ENCODE measurements at regions not wholly inside any gene's neighbourhood (a gene's known extent, or its start where the extent isn't known, plus 50 kb on each side); places are given as distances from the start of the nearest gene placed in this dataset.
"Not testable (repeated sequence)": the region's sequence is repeated elsewhere in the genome, so short reads cannot be mapped to it uniquely, and the experiment has no call there.

GRCh38 chr3:197459571-197459970, 96.2 kb downstream of the BDH1 start:
- DNase-seq (ENCODE audit: low read depth in 1 of 2, low spot score in 2 of 2); H3K36me3 ChIP-seq; H3K9me3 ChIP-seq (replicated peaks); H3K27me3 ChIP-seq (replicated peaks); H3K4me3 ChIP-seq; H3K27ac ChIP-seq: not testable (repeated sequence)
- peaks cover 36% of the 10 kb centered on the region for H3K4me1 ChIP-seq (replicated peaks)

GRCh38 chr3:197458906-197459470, 96.8 kb downstream of the BDH1 start:
- no peak for DNase-seq (ENCODE audit: low read depth in 1 of 2, low spot score in 2 of 2)
- H3K27me3 ChIP-seq (replicated peaks): no peaks in the 10 kb centered on the region
- H3K4me1 ChIP-seq (replicated peaks): peaks cover 36% of the 10 kb centered on the region
- H3K36me3 ChIP-seq: no peaks in the 10 kb centered on the region
- H3K9me3 ChIP-seq (replicated peaks): no peaks in the 10 kb centered on the region
- no peak overlapping the region for H3K4me3 ChIP-seq
- no peak overlapping the region for H3K27ac ChIP-seq

DNA sequence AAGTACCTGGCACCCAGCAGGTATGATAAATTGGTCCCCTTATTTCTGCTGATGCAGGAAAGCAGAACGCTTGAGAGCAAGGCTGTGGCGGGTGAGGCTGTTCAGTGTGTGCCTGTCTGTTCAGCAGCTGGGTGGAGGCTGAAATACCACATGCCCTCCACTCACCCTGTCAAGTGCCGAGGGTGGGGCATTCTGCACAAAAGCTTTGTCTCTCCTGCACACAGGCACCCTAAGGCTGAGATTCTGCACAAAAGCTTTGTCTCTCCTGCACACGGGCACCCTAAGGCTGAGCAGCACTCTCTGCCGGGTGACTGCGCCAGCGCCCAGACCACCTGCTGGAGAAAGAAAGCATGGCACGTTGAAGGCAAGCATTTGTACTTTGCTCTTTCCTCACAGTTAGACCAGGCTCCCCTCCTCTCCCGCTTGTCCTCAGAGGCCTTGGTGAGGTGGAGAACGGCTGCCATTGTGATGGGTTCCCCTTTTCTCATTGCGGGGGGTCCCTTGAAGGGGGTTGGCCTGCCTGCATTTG, 97.5 kb downstream of the BDH1 start:
- no peak overlapping the region for H3K4me3 ChIP-seq
- H3K27ac ChIP-seq: no peak overlapping the region
- H3K9me3 ChIP-seq (replicated peaks): no peaks in the 10 kb centered on the region
- H3K27me3 ChIP-seq (replicated peaks): no peaks in the 10 kb centered on the region
- no peak for DNase-seq (ENCODE audit: low read depth in 1 of 2, low spot score in 2 of 2)
- peaks cover 29% of the 10 kb centered on the region for H3K4me1 ChIP-seq (replicated peaks)
- no peaks in the 10 kb centered on the region for H3K36me3 ChIP-seq

GRCh38 chr3:197456261-197457091, 99.3 kb downstream of the BDH1 start:
- Histone ChIP-seq H3K4me1 (replicated peaks) (peaks cover 23% of the 10 kb centered on the region), H3K27me3 (replicated peaks) (no peaks in the 10 kb centered on the region), H3K4me3 (peak overlapping the region; percentile 34), H3K36me3 (no peaks in the 10 kb centered on the region), H3K27ac (peak overlapping the region; percentile 97), H3K9me3 (replicated peaks) (no peaks in the 10 kb centered on the region)
- peak; percentile 91 to 96 for DNase-seq (ENCODE audit: low read depth in 1 of 2, low spot score in 2 of 2)

GRCh38 chr3:197454841-197455240, 100.9 kb downstream of the BDH1 start:
- H3K4me1 ChIP-seq (replicated peaks): peaks cover 23% of the 10 kb centered on the region

GRCh38 chr3:197454014-197454413, 101.8 kb downstream of the BDH1 start:
- no peaks in the 10 kb centered on the region for H3K27me3 ChIP-seq (replicated peaks)

More at GRCh38 chr3:197454841-197455240, 100.9 kb downstream of the BDH1 start:
- not testable (repeated sequence) for H3K27ac ChIP-seq; H3K27me3 ChIP-seq (replicated peaks); H3K4me3 ChIP-seq; H3K36me3 ChIP-seq; H3K9me3 ChIP-seq (replicated peaks); DNase-seq (ENCODE audit: low read depth in 1 of 2, low spot score in 2 of 2)

DNA sequence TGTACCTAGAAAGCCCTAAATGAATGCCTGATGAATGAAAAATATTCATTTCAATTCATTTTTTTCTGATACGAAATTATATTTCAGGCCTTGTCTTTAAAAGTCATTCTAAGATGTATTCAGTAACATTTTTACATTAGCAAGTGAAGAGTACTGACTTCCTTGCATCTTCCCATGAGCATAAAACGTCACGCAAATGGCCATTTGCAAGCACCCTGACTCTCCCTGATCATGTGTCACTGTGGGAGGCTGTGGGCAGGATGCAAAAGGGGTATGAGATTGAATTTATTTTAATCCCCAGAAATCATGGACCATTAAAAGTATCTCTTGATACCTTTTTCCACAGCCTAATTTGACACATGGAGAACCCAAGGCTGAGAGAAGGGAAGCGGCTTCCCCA, 105.0 kb downstream of the BDH1 start:
- no peak for DNase-seq (ENCODE audit: low read depth in 1 of 2, low spot score in 2 of 2)
- Histone ChIP-seq H3K27me3 (replicated peaks) (no peaks in the 10 kb centered on the region), H3K9me3 (replicated peaks) (no peaks in the 10 kb centered on the region), H3K36me3 (no peaks in the 10 kb centered on the region), H3K4me1 (replicated peaks) (peaks cover 11% of the 10 kb centered on the region), H3K4me3 (no peak overlapping the region), H3K27ac (no peak overlapping the region)

More at GRCh38 chr3:197454014-197454413, 101.8 kb downstream of the BDH1 start:
- Histone ChIP-seq H3K4me3 (no peak overlapping the region), H3K4me1 (replicated peaks) (peaks cover 23% of the 10 kb centered on the region), H3K36me3 (no peaks in the 10 kb centered on the region), H3K9me3 (replicated peaks) (no peaks in the 10 kb centered on the region), H3K27ac (no peak overlapping the region)
- no peak for DNase-seq (ENCODE audit: low read depth in 1 of 2, low spot score in 2 of 2)

- Histone ChIP-seq H3K36me3 (no peaks in the 10 kb centered on the region), H3K4me3 (no peak overlapping the region), H3K27ac (no peak overlapping the region), H3K4me1 (replicated peaks) (peaks cover 6% of the 10 kb centered on the region; the same call in 1 of the 2 replicates), H3K9me3 (replicated peaks) (no peaks in the 10 kb centered on the region), H3K27me3 (replicated peaks) (no peaks in the 10 kb centered on the region)
- DNase-seq (ENCODE audit: low read depth in 1 of 2, low spot score in 2 of 2): no peak
These were observed 105.5 kb downstream of the BDH1 start for GRCh38 chr3:197450308-197450707.

GRCh38 chr3:197449181-197449580, 106.6 kb downstream of the BDH1 start:
- H3K4me3 ChIP-seq; H3K4me1 ChIP-seq (replicated peaks); H3K9me3 ChIP-seq (replicated peaks); H3K36me3 ChIP-seq; H3K27me3 ChIP-seq (replicated peaks); H3K27ac ChIP-seq; DNase-seq (ENCODE audit: low read depth in 1 of 2, low spot score in 2 of 2): not testable (repeated sequence)

DNA sequence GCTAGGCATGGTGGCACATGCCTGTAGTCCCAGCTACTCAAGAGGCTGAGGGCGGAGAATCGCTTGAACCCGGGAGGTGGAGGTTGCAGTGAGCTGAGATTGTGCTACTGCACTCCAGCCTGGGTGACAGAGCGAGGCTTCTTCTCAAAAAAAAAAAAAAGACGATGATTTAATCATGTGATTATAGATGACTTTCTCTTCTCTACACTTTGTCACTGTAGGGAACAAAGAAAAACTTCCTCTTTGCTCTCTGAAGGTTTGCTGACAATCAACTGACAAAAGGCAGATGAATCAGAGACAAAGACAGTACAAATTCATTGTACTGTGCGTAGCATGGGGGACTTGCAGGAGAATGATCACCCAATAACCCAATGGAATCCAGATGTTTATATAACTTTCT, 108.0 kb downstream of the BDH1 start:
- H3K9me3 ChIP-seq (replicated peaks); DNase-seq (ENCODE audit: low read depth in 1 of 2, low spot score in 2 of 2); H3K4me3 ChIP-seq; H3K27me3 ChIP-seq (replicated peaks); H3K36me3 ChIP-seq; H3K4me1 ChIP-seq (replicated peaks): not testable (repeated sequence)
- H3K27ac ChIP-seq: peak overlapping the region; percentile 15; the same call in 1 of the 2 replicates

GRCh38 chr3:197447057-197447456, 108.7 kb downstream of the BDH1 start:
- Histone ChIP-seq H3K9me3 (replicated peaks) (no peaks in the 10 kb centered on the region), H3K4me3 (no peak overlapping the region), H3K27me3 (replicated peaks) (no peaks in the 10 kb centered on the region), H3K36me3 (no peaks in the 10 kb centered on the region), H3K27ac (no peak overlapping the region), H3K4me1 (replicated peaks) (peaks cover 6% of the 10 kb centered on the region; the same call in 1 of the 2 replicates)
- DNase-seq (ENCODE audit: low read depth in 1 of 2, low spot score in 2 of 2): no peak

GRCh38 chr3:197446700-197447056, 109.1 kb downstream of the BDH1 start:
- H3K4me3 ChIP-seq: no peak overlapping the region
- no peaks in the 10 kb centered on the region for H3K9me3 ChIP-seq (replicated peaks)
- no peak for DNase-seq (ENCODE audit: low read depth in 1 of 2, low spot score in 2 of 2)
- no peaks in the 10 kb centered on the region for H3K27me3 ChIP-seq (replicated peaks)
- peaks cover 6% of the 10 kb centered on the region; the same call in 1 of the 2 replicates for H3K4me1 ChIP-seq (replicated peaks)
- no peaks in the 10 kb centered on the region for H3K36me3 ChIP-seq
- H3K27ac ChIP-seq: no peak overlapping the region

GRCh38 chr3:197445896-197446699, 109.7 kb downstream of the BDH1 start:
- no peaks in the 10 kb centered on the region for H3K36me3 ChIP-seq
- H3K9me3 ChIP-seq (replicated peaks): no peaks in the 10 kb centered on the region
- peaks cover 6% of the 10 kb centered on the region; the same call in 1 of the 2 replicates for H3K4me1 ChIP-seq (replicated peaks)
- no peak overlapping the region for H3K27ac ChIP-seq
- DNase-seq (ENCODE audit: low read depth in 1 of 2, low spot score in 2 of 2): no peak
- no peak overlapping the region for H3K4me3 ChIP-seq
- no peaks in the 10 kb centered on the region for H3K27me3 ChIP-seq (replicated peaks)

Measured in SJSA1 (cell line).